GM19351 (cell line): ENCODE measurements at regions not wholly inside any gene's neighbourhood (a gene's known extent, or its start where the extent isn't known, plus 50 kb on each side); places are given as distances from the start of the nearest gene placed in this dataset.

Experiments
- ATAC-seq: cut with Tn5 transposase; IDR thresholded peaks from one replicate; pipeline ENCODE4 v1.9.1; 2021; ENCODE audit warnings: mild to moderate bottlenecking, moderate library complexity; ENCODE audit not compliant: unreplicated experiment

DNA sequence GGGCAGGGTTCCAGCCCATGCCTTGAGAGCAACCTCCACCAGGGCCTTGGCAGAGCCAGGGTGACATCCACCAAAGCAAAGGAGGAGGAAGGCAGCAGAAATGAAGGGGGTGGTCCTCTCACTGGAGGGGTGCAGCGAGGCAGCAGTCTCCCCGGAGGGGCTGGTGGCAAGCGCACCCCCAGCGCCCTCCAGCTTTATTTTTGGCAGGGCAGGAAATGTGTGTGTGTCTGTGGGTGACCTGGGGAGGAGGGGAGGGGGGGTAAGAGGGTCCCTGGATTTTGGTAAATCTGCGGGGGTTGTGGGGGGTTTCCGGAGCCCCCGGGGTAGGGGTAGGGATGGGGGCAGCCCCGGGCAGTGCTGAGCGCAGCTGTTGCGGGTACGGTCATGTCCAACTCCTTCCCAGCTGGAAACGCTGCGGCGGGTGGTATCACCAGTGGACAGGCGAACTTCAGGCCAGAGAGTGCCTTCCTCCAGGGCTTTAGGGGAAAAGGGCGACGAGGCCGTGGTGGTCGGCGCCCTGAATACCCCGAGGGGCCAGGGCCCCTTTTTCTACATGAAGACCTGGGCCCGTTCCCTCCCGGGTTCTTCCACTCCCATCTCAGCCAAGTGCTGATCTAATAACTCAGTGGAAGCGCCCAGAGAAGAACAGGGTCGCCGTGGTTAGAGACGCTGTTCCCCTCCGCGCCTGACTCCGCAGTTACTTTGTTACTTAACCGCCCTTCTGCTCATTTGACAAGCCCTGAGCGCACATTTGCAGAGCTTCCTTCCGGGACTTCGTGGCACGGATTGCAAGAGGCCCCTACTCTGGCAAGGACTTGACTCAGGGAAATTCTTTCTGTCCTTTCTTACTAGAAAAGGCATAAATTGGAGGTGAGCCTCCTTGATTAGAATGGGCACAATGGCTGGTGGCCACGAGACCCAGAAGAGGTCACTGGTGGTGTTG, 55.2 kb downstream of the FOS start:
- no peak for ATAC-seq

DNA sequence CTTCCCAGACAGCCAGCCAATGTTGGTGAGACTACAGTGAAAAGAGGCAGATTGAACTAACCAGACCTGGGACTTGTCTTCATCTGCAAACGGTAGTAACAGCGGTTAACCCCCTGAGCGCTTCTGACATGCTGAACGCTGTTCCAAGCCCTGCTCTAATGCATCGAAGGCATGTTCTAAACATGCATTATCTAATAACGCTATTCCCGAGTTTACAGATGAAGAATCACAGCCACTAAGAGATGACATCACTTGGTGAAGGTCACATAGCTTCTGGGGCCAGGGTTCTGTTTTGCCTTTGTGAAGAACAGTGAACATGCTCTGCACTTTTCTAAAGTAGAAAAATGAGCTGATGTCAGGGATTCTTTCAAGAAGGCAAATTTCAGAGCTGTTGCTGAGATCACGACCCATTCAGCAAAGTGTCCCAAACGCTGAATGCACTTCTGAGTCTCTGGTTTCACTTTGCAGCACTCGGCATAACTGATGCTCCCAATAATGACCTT, 56.0 kb downstream of the FOS start:
- ATAC-seq, result no peak

DNA sequence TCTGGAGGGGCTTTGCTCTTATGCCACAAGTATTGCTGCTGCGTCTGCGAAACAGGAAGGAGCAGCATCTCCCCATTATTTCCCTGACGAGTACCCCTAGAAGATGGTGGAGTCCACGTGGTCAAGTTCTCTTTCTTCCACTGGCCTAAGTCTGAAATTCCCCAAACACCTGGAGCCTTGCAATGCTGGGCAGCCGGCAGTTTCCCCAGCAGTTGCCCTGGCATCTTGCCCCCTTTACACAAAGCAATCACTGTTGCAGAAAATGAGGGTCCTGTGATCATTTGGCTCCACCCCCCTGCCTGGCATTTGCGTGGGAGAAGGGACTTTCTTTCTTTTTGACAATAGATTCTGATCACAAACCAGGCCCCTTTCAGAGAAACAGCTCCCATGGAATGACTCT, 56.9 kb downstream of the FOS start:
- ATAC-seq, result no peak

DNA sequence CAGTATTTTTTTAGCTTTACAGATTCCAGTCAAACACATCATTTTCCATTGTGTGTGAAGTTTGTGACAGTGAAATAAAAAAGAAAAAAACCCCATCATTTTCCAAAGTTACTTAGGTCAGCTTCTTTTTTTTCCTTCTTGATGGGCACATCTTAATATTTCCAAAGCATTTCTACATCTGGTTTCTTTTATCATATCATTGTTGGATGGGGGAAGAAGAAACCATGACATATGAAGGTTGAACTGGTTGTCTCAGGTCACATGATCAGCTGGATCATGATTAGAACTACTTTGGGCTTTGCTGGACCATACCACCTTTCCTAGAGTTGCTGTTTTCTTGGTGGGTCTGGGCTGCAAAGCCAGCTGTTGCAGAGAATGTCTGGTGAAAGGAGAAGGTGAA, 59.8 kb downstream of the FOS start:
- no peak for ATAC-seq

DNA sequence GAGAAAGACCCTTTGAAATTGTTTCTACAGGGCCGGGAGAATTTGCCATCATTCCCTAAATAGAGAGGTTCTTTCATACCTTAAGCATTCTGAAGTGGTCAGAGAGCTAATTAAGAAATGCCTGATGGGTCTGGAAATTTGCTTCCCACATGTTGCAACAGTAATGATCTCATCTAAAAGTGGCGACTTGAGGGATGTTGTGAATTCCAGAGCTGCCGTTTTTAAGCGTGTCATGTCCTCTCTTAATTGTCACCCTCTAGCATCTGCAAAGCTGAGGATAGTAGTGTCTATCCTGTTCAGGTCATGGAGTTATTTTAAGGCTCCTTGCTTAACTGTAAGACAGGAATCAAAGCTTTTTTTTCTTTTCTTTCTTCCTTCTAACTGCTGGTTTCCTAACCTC, 60.4 kb downstream of the FOS start:
- no peak for ATAC-seq

DNA sequence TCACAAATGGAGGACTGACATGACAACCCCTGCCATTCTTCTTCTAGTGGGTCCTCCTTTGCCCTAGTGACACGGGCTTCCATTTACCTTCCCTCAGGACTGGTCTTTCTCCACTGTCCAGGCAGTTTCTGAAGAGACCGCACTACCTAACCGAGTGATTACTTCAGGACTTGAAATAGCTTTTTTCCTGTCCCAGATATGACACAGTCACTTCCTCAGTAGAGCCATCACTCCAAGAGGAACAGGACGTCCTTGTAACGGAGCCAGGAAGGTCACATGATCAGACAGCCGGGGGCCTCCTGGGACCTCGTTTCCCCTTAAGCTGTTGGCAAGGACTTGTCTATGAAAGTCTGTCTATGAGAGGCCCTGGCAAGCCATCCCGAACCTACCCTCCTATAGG, 62.3 kb downstream of the FOS start:
- ATAC-seq, result no peak

DNA sequence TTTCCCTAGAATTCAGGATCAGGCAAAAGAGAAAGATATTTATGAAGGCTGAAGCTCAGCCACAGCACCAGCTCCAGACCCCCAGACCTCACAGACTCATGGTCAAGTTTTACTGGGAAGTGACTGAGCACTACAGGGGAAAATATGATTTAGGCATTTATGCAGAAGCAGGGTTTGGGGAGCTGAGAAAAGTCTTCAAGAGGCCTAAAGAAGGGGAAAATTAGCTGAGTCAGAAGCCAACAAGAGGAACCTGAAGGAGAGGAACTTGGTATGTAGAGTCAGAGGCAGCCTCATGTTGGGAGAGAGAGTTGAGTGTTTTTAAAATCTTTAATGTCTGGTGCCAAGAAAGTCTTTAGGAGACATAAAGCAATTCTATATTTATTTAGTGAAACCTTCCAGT, 63.0 kb downstream of the FOS start:
- no peak for ATAC-seq

DNA sequence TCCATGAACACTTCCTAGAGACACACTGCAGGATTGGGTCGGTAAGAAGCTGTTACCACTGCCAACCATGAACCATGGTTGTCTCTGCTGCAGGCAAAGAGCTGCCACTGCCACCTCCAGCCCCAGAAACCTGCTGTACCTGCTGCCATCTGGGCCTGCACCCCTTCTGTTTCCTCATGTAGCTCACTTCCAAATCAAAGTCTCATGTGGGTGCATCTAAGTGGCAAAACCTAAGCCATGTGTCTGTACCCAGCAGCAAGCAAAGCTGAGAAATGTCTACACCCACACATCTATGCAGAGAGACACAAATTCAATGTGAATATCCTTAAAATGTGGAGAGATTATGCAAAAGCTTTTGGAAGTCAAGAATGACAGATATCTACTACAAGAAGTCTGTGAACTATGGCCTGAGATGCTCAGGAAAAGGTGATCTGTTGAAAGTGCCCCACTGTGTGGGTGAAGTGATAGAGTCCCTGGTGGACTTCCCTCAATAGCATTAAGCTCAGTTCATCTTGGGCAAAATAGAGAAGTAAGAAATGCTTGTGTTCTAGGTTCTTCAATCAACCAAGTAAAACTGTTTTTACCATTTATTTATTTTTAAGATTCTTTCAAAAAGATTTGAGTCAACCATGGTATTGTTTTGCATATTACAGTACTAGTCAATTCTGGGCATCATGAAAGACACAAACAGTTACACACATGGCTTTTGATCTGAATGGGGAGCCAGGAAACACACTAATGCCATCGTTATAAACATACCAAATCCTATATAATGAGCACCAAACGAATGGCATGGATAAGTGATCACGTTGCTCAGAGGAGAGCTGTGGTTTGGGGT, 64.4 kb downstream of the FOS start:
- peak; percentile 75 for ATAC-seq

DNA sequence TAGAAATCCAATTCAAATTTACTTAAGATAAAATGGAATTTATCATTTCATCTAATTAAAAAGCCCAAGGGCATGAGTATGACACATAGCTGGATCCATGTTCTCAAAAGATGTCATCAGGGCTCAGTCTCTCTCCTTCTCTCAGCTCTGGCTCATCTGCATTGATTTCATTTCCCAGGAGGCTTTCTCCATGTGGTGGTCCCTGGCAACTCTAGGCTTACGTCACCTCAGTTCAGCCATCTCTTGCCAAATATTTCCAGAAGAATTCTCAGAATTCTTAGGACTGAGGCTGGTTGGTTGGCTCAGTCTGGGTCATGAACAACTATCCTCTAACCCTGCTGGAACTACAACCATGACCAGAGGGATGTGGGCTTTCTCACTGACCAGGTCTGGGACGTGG, 65.3 kb downstream of the FOS start:
- ATAC-seq, result no peak

DNA sequence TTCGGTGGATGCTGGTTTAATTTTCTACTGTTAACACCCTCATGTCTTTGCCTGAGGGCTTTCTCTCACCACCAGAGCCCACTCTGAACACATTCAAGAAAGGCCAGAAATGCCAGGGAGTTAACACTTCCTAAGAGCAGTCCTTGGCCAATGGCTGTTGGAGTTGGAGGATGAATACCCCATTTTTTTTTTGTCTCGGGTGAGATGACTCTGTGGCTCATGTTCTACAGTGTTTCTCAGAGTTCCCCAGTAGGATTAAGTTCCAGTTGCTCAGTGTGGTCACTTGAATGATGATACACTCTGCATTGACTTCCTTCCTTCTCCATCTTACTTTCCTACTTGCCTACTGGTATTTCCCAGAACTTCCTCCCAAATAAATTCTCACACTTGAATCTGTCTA, 65.8 kb downstream of the FOS start:
- no peak for ATAC-seq

DNA sequence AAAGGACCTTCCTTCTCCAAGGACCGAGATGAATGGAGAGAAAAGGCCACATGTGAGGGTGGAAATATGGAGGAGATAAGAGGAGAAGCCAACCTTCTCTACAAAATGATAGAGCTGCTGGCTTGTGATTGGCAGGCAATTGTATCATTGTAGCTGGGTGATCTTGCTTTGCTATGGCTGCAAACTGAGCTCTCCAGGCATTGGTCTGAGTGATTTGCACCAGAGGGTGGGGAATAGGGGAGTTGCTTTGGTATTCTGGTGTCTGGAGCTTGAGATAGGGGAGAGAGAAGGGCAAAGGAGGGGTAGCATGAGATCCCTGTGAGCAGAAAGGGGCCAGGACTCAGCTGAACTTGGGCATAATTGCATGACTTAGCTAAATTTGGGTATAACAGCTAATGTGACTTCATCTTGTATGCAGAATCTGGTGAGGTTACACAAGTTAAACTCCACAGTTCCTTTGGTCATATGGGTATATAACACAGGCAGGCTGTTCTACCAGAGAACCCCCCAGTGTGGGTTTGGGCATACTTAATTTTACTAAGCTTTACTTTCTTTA, 72.0 kb downstream of the FOS start:
- no peak for ATAC-seq

DNA sequence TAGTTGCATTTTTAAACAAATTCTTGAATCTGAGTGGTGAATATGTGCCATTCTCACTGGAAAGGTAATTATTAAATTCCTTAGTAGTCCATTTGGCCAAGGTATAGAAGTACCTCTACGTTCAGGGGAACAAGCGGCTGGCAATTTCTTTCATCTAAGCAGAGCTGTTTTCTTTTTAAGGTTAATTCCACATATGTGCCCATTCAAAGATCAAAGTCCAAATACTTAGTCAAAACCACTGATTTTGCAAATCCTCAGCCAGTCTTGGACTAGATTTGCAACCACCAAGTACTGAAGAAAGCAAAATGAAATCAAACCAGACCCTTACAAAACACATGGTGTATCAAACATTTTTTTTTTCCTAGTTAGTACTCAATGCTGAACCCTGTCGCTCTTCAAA, 68.7 kb upstream of the JDP2 start:
- no peak for ATAC-seq

DNA sequence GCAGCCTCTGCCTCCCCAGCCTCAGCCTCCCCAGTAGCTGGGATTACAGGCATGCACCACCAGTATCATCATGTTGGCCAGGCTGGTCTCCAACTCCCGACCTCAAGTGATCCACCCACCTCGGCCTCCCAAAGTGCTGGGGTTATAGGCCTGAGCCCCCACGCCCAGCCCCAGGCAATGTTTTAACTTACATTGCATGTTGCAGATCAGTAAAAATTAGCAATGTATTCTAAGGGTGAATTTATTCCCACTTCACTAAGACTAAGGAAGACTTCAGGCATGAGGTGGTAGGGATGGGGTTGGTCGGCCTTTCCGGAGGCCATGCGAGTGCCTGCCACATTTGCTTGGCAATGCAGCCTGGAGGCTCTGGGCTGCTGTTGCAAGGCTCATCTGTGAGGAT, 66.8 kb upstream of the JDP2 start:
- ATAC-seq, result no peak

DNA sequence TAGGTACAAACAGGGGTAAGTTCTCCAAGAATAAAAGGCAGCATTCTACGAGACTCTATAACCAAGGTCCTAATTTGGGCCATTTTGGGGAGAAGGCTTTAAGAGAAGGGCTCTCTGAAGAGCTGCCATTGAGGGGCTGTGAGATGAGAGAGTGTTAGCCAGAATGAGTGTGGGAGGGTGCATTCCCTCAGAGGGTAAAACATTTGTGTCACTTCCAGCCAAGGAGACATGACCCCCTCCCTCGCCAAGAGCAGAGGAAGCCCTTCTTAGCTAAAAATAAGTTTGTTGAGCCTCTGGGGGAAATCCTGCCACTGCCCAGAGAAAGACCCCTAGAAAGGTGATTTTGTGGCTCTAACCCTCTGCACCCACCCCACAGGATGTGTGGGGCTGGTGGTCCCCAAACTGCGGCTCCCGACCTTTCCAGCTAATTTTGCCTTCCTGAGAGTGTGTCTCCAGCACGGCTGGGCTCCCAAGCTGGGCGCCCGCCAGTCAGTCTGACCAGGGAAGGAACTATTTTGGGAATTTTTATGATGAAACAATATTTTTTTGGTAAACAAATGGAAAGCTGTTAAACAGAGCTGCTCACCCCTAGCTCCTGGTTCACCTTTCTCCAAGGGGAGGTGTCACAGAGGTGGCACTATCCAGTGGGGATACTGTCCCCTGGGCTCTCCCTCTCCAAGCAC, 65.9 kb upstream of the JDP2 start:
- ATAC-seq, result no peak

DNA sequence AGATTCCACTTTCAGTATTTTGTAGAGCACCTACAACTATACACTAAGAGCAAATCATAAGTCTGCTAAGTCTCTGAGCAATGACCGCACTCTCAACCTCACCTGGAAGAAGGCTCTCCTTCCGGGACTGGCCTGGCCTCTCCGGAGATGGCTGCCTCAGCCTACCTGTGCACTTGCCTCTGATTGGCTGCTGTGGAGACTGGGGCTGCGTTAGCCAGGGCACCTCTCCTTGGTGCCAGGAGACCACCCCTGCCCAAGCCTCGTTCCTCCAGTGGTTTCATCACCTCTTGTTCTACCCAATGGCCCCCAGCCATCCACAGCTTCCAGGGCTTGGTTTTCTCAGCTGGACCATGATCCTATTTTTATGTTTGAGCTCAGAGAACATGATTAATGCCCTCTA, 64.7 kb upstream of the JDP2 start:
- no peak for ATAC-seq

DNA sequence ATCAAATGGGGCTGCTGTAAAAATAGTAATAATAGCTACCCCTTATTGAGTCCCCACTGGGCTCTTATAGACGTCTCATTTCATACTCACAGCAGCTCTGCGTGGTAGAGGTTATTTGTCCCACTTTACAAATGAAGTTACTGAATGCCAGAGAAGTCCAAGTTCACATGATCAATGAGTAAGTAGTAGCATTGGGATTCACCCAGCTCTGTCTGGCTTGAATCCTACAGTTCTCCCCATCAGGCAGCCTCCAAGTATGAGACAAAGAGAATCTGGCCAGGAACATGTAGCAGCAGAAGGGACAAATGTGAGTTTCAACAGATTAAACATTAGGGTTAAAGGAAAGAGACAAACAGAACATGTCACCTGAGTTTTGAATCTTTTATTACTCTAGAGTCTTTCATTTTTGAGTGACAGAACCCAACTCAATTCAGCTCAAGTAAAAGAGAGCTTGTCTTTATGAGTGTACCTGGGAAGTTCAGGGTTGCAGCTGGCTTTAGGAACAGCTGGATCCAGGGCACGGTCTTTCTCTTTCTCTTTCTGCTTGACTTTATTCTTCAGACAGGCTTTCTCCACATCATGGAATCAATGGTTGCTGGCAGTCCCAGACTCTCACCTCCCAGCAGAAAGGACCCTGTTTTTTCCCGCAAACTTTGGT, 64.1 kb upstream of the JDP2 start:
- ATAC-seq, result no peak

DNA sequence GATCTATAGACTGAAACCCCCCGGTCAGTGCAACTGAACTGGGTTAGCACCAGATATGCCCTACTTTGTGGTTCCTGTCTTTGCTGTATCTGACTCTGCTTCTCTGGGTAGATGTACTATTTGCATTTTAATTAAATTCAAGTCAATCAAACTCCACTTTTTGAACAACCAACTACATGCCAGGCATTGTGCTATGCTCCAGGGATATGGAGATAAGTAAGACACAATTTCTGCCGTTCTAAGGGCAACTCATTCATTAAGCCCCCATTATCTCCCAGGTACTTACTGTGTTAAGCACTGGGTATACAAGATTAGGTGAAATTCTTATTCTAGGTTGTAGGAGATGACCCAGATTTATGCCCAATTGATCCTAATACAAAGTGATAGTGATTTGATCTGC, 62.7 kb upstream of the JDP2 start:
- no peak for ATAC-seq

DNA sequence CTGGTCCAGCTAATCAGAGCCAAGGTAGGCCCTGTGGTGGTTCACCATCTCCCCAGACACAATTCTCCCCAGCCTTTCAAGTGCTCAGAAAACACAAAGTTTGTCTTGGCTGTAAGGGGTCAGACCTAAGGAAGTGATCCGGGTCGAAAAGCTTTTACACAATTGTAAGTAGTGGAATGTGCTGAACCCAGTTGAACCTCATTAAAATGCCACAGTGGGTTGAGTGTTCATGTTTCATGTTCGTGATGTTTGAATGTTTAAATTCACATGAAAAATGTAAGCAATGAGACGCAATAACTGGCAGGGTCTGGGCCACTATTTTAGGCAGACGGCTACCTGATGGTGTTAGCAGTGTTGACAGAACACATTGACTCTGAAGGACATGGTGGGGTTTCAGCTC, 60.9 kb upstream of the JDP2 start:
- ATAC-seq, result no peak

DNA sequence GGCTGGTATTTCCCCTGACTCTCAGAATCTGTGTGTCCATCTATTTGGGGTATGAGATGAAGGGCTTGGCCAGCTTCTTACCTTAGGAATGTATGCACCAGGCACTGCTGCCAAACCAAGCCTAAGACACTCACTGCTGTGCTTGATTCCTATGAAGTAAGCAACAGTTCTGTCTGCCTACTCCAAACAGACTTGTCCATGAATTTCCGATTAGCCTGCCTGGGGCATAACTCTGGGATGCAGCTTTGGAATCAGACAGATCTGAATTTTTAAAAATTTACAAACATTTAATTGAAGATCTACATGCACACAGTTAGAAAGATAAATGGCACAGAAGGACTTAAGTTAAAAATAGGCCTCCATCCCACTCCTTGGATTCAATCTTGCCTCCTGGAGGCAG, 59.5 kb upstream of the JDP2 start:
- no peak for ATAC-seq

DNA sequence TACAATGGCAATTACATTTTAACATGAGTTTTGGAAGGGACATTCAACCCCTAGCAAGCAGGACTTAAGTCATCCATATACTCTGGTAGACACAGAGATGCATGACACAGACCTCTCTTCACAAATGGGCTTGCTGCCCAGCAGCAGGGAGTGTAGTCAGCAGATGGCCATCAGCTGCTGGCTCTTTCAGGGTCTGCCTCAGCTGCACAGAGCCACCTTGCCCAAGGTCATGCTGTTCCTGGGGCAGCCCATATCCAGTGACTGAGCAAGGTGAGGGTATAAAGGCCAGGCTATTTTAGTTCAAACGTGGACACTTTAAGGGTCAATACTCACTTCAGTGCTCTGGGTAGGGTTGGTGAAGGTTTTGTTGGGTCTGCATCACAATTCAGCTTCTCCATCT, 58.3 kb upstream of the JDP2 start:
- no peak for ATAC-seq
